Non-pigmented ciliary epithelial cell (primary cell): ENCODE measurements at regions not wholly inside any gene's neighbourhood (a gene's known extent, or its start where the extent isn't known, plus 50 kb on each side); places are given as distances from the start of the nearest gene placed in this dataset.

Experiments
- DNase-seq: peaks from one replicate; pipeline ENCODE4 v3.0.0-alpha.2; 2010; ENCODE audit warnings: low read depth

DNA sequence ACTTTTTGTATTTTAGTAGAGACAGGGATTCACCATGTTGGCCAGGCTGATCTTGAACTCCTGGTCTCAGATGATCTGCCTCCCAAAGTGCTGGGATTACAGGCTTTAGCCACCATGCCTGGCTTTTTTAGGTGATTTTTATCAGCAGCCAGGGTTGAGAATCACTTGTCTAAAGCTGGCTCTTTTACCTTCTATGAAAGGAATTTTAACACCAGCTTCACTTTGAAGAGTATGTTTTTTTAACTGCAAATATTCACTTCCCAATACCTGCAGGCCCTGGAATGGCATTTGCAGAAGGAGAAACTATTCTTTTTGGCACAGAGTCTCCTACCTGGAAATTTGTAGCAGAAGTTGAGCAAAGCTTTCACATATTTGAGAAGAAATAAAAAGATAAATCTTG lies 63.6 kb upstream of the NAA20 start:
- no peak for DNase-seq

DNA sequence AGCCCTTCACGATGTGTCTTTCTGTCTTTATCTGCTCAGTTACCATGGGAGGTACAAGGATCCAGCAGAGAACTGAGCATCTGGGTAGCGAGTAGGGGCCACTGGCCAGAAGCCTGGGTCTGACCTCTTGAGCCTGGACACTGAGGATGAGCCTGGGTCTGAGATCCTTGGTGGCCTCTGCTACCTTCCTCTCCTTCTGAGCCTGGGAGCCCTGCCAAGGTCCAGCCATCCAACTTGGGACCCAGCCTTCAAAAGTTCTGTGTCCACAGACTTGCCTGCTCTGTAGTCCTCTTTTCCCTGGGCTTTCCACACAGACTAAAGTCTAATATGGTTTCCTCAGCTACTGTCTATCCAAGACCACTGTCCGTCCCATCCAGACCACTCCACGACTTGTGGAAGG lies 60.2 kb upstream of the NAA20 start:
- no peak for DNase-seq

DNA sequence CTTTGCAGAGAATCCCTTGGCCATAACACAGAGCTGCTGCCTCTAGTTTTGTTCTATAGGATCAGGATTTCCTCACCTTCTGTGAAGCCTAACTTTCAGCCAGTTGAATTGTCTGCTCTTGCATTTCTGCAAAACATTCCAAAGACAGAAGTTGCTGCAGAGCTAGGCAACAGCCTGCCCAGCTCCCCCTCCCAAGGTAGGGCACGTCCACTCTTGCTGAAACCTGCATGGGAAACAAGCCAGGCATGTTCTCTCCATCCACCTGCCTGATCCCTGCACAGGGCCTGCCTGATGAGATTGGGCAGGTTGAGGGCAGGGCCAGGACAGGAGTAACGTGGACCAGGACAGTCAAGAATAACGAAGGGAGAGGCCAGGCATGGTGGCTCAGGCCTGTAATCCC lies 58.9 kb upstream of the NAA20 start:
- no peak for DNase-seq

DNA sequence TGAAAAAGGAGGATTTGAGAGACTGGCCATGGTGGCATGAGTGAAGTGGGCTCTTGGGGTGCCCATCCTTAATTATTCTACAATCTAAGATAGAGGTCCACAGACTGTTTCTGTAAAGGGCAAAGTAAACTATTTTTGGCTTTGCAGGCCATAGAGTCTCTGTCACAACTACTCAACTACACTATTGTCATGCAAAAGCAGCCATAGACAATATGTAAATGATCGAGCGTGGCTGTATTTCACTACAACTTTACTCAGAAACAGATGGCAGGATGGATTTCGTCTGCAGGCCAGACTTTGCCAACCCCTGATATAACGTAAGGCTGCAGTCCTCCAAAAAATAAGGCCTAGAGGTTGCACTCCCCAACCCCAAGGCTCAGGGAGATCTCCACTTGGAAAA lies 58.2 kb upstream of the NAA20 start:
- no peak for DNase-seq

DNA sequence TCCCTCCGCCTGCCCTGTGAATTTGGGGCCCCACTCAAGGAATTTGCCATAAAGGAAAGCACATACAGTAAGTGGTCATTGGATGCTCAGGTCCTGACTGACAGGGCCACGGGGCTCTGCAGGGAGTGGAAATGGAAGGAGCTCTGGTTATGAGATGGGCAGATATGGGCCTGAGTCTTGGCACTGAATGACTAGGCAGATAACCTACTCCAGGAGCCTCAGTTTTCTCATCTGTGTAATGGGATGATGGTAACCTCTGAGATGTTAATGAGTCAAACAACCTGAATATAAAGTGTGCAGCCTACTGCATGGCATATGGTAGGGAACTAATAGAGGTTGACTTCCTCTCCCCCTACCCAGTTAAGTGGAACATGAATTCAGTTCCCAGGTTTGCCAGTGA lies 56.4 kb upstream of the NAA20 start:
- no peak for DNase-seq

DNA sequence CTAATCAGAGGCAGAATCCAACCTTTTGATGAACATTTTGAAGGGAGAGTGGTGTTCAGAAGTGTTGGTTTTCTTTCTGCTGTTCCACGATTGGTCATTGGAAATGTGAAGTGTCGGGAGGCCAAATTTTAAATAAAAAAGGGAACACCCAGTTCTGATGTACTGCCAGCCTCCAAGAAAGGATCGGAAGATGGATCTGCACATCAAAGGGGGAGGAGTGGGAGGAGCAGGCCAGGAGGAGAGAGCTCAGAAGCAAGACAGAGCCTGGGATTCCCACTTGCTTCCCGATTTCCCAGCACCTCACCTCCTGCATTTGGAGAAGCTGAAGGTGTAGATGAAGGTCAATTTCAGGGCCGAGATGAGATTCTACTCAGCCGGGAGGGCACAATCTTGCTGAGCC lies 55.9 kb upstream of the NAA20 start:
- no peak for DNase-seq

DNA sequence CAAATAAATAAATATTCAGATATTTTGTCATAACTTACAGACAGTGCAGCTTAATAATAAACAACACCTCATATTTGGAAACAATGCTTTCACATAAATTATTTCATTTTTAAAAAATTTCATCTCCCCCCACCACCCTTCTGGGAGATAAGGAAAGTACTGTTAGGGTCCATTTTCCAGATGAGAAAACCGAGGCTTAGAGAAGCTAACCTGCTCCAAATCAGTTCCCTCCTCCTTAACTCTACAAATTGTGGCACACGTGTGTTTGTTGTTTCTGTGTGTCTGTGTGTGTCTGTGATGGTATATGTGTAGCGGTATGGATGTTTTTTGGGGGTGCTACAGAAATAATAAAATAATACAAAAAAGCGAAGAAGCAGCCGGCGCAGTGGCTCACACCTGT lies 54.2 kb upstream of the NAA20 start:
- DNase-seq = no peak

DNA sequence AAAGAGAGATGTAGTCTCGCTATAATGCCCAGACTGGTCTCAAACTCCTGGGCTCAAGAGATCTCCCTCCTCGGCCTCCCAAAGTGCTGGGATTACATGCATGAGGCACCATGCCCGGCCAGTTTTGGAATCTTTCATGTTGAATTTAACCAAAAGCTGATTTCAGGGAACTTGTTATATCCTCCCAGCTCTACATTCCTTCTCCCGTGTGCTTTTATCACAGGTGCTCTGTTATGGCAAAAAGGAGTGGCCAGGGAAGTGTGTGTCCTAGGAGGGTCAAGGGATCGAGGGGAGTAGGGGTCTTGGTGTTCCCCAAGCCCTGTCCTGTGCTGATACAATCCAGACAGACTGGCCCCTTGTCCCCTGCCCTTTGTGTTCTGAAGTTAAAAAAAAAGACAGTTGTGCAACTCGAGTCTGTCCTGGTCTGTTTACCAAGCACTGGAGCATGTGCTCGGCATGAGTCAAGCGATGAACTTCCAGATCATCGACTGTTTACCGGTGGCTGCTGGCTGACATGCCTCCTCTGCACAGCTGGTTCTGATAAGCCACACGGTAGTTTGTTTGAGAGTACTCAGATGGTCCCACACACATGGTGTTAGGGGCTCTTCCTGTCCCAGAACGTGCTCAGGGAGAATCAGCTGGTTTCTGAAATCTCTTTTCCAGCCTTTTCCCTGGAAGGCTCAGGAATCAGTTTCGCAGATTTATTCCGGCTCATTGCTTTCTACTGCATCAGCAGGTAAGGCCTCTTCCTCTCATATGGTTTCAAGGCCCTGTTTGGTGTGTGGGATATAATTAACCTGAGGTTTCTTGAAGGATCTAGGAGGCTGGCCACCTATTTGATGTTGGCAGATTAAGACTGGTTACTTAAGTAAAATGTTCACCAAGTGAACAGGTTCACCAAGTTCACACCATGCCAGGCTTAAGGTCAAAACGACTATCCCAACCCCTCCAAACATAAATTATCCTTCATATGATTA lies 52.6 kb upstream of the NAA20 start:
- peak; percentile 85 for DNase-seq

DNA sequence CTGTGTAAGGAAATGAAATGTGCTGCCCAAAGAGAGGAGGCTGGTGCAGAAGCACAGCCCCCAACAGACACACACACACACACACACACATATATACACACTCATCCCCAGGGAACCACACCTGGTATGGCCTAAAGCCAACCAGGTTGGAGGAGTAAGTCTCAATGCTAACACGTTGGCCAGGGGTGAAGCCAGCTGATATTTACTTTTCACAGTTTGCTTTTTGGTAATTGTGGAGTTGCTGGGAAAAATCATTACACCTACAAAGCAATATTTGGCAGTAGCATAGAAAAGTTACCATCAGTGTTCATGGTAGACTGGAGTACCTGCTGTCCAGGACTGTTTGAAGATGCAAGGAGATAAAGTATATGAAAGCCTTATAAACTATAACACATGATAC lies 50.3 kb upstream of the NAA20 start:
- no peak for DNase-seq
